ENCODE measurements at regions not wholly inside any gene's neighbourhood (a gene's known extent, or its start where the extent isn't known, plus 50 kb on each side); places are given as distances from the start of the nearest gene placed in this dataset.

GRCh38 chr20:50298554-50299324 is 108.1 kb downstream of the CEBPB start:
- DNase-seq (ENCODE audit: low read depth in 2 of 2), result no peak

GRCh38 chr20:50299325-50299629 is 108.6 kb downstream of the CEBPB start:
- no peak for DNase-seq (ENCODE audit: low read depth in 2 of 2)

GRCh38 chr20:50301165-50301564 is 110.5 kb downstream of the CEBPB start:
- DNase-seq (ENCODE audit: low read depth in 2 of 2), result no peak

GRCh38 chr20:50301712-50302111 is 111.1 kb downstream of the CEBPB start:
- DNase-seq (ENCODE audit: low read depth in 2 of 2), result no peak

- no peak for DNase-seq (ENCODE audit: low read depth in 2 of 2)
These were observed 111.9 kb downstream of the CEBPB start for GRCh38 chr20:50302341-50303057.

- no peak for DNase-seq (ENCODE audit: low read depth in 2 of 2)
These were observed 113.2 kb downstream of the CEBPB start for GRCh38 chr20:50303573-50304500.

- no peak for DNase-seq (ENCODE audit: low read depth in 2 of 2)
These were observed 113.8 kb downstream of the CEBPB start for GRCh38 chr20:50304501-50304856.

GRCh38 chr20:50304923-50305635 is 114.4 kb downstream of the CEBPB start:
- no peak for DNase-seq (ENCODE audit: low read depth in 2 of 2)

- no peak for DNase-seq (ENCODE audit: low read depth in 2 of 2)
These were observed 115.2 kb downstream of the CEBPB start for GRCh38 chr20:50305636-50306477.

GRCh38 chr20:50306478-50307423 is 116.1 kb downstream of the CEBPB start:
- no peak for DNase-seq (ENCODE audit: low read depth in 2 of 2)

- DNase-seq (ENCODE audit: low read depth in 2 of 2), result no peak
These were observed 117.5 kb downstream of the CEBPB start for GRCh38 chr20:50308166-50308512.

GRCh38 chr20:50308513-50309279 is 118.1 kb downstream of the CEBPB start:
- DNase-seq (ENCODE audit: low read depth in 2 of 2), result no peak

- DNase-seq (ENCODE audit: low read depth in 2 of 2), result no peak
These were observed 118.7 kb downstream of the CEBPB start for GRCh38 chr20:50309280-50309763.

GRCh38 chr20:50309764-50310672 is 119.4 kb downstream of the CEBPB start:
- DNase-seq (ENCODE audit: low read depth in 2 of 2), result no peak

- no peak for DNase-seq (ENCODE audit: low read depth in 2 of 2)
These were observed 120.0 kb downstream of the CEBPB start for GRCh38 chr20:50310673-50311051.

- DNase-seq (ENCODE audit: low read depth in 2 of 2), result no peak
These were observed 120.8 kb downstream of the CEBPB start for GRCh38 chr20:50311308-50312001.

- no peak for DNase-seq (ENCODE audit: low read depth in 2 of 2)
These were observed 121.5 kb downstream of the CEBPB start for GRCh38 chr20:50312002-50312681.
